ENCODE measurements at regions not wholly inside any gene's neighbourhood (a gene's known extent, or its start where the extent isn't known, plus 50 kb on each side); places are given as distances from the start of the nearest gene placed in this dataset.
"Not testable (repeated sequence)": the region's sequence is repeated elsewhere in the genome, so short reads cannot be mapped to it uniquely, and the experiment has no call there.

GRCh38 chr1:24268555-24268954, 50.6 kb upstream of the GRHL3 start:
- not testable (repeated sequence) for DNase-seq (ENCODE audit: low read depth)

GRCh38 chr1:24266998-24267397, 52.2 kb upstream of the GRHL3 start:
- DNase-seq (ENCODE audit: low read depth) = no peak

- DNase-seq (ENCODE audit: low read depth) = peak; percentile 85
Measured at GRCh38 chr1:24266398-24266941, 52.7 kb upstream of the GRHL3 start.

- DNase-seq (ENCODE audit: low read depth) = no peak
Measured at GRCh38 chr1:24263746-24264145, 55.4 kb upstream of the GRHL3 start.

GRCh38 chr1:24263211-24263610, 55.9 kb upstream of the GRHL3 start:
- DNase-seq (ENCODE audit: low read depth) = no peak

- DNase-seq (ENCODE audit: low read depth) = no peak
Measured at GRCh38 chr1:24261977-24262376, 57.2 kb upstream of the GRHL3 start.

- DNase-seq (ENCODE audit: low read depth) = no peak
Measured at GRCh38 chr1:24258735-24259424, 60.3 kb upstream of the GRHL3 start.

- DNase-seq (ENCODE audit: low read depth) = no peak
Measured at GRCh38 chr1:24257373-24257772, 61.8 kb upstream of the GRHL3 start.

- no peak for DNase-seq (ENCODE audit: low read depth)
Measured at GRCh38 chr1:24256687-24257086, 62.5 kb upstream of the GRHL3 start.

- no peak for DNase-seq (ENCODE audit: low read depth)
Measured at GRCh38 chr1:24255226-24255625, 63.9 kb upstream of the GRHL3 start.

- no peak for DNase-seq (ENCODE audit: low read depth)
Measured at GRCh38 chr1:24254783-24255182, 64.4 kb upstream of the GRHL3 start.

- DNase-seq (ENCODE audit: low read depth) = no peak
Measured at GRCh38 chr1:24253571-24253970, 65.6 kb upstream of the GRHL3 start.

- DNase-seq (ENCODE audit: low read depth) = no peak
Measured at GRCh38 chr1:24252185-24252780, 65.2 kb upstream of the IFNLR1 start.

- DNase-seq (ENCODE audit: low read depth) = no peak
Measured at GRCh38 chr1:24251501-24251900, 64.4 kb upstream of the IFNLR1 start.

GRCh38 chr1:24250791-24251190, 63.7 kb upstream of the IFNLR1 start:
- DNase-seq (ENCODE audit: low read depth) = no peak

- DNase-seq (ENCODE audit: low read depth) = no peak
Measured at GRCh38 chr1:24250224-24250623, 63.1 kb upstream of the IFNLR1 start.

- no peak for DNase-seq (ENCODE audit: low read depth)
Measured at GRCh38 chr1:24248859-24249258, 61.8 kb upstream of the IFNLR1 start.

GRCh38 chr1:24247337-24247736, 60.2 kb upstream of the IFNLR1 start:
- DNase-seq (ENCODE audit: low read depth) = not testable (repeated sequence)

GRCh38 chr1:24244519-24245268, 57.6 kb upstream of the IFNLR1 start:
- DNase-seq (ENCODE audit: low read depth) = no peak

- DNase-seq (ENCODE audit: low read depth) = no peak
Measured at GRCh38 chr1:24237750-24238395, 50.8 kb upstream of the IFNLR1 start.

GRCh38 chr1:24236789-24237371, 49.8 kb upstream of the IFNLR1 start:
- peak; percentile 22 for DNase-seq (ENCODE audit: low read depth)
